GM19025 (cell line): ENCODE measurements at regions not wholly inside any gene's neighbourhood (a gene's known extent, or its start where the extent isn't known, plus 50 kb on each side); places are given as distances from the start of the nearest gene placed in this dataset.

ENCODE experiments used
- ATAC-seq: cut with Tn5 transposase; IDR thresholded peaks from one replicate; pipeline ENCODE4 v1.9.1; 2021; ENCODE audit warnings: mild to moderate bottlenecking, low read depth, moderate library complexity; ENCODE audit not compliant: unreplicated experiment

- ATAC-seq: no peak
These were observed 116.1 kb downstream of the FAM43A start for GRCh38 chr3:194801461-194802432.

DNA sequence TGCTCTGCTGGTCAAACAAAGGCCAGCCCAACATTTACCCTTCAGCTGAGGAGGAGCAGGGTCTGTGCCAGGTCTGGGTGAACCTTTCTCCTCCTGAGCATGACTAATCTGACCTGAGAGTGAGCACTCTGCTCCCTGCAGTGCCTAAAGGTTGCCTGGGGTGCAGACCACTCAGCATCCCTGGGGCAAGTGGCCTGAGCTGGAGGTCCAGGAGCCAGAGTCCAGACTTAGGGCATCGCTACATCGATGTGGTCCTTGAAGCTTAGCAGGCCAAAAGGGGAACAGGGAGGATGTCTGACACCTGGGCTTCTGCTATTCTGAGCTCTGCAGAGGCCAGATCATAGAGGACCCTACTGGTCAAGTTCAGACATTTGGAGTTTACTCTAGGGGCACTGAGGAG lies 119.1 kb downstream of the FAM43A start:
- no peak for ATAC-seq

DNA sequence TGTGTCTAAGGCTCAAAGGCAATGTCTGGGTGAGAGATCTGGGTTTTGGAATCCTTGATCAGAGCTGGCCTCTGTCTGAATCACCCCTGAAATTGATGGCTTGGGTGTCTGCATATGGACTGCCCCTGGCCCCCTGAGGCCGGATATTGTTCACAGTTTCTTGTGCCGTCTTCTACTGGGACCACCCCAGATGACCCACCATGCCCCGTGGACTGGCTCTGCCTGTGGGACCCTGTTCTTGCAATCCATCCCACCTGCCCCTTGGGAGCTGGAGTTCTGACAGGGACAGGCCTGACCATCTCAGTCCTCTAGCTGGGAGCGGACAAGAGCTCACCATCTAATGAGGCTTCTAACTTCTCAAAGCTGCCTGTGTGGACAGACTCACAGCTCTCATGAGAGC lies 119.9 kb downstream of the FAM43A start:
- ATAC-seq: no peak

DNA sequence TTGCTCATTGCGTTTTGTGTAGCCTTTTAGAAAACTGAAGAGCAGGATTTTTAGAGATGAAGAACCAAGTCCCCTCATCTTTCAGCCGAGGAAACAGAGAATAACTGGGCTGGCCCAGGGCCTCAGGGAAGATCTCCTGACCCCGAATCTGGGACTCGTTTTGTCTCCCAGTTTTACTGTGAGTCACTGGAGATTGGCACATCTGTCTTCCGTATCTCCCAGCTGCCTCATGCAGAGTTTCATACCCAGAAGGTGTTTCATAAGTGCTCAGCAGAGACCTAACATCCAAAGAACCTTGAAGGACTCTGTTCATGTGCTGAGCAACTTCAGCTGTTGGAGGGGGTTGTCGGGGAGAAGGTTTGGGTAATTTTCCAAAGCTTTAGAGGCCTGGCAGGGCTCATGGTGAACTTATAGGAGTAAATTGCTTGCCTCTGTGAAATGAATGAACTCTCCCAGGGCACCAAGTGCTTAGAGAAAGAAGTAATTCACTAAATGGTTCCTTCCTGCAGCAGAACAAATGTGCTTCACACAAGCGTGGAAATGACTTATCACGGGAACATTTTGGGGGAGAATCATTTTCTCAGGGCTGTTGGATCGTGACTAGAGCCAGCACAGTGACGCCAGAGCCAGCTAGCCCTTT lies 121.4 kb downstream of the FAM43A start:
- no peak for ATAC-seq

GRCh38 chr3:194808640-194809097 lies 123.0 kb downstream of the FAM43A start:
- ATAC-seq: no peak

GRCh38 chr3:194809382-194809781 lies 123.7 kb downstream of the FAM43A start:
- ATAC-seq: no peak

GRCh38 chr3:194810076-194810475 lies 124.4 kb downstream of the FAM43A start:
- ATAC-seq: no peak

GRCh38 chr3:194811118-194811517 lies 125.4 kb downstream of the FAM43A start:
- no peak for ATAC-seq

- ATAC-seq: no peak
These were observed 126.5 kb downstream of the FAM43A start for GRCh38 chr3:194812176-194812575.

GRCh38 chr3:194814878-194815357 lies 129.2 kb downstream of the FAM43A start:
- no peak for ATAC-seq

DNA sequence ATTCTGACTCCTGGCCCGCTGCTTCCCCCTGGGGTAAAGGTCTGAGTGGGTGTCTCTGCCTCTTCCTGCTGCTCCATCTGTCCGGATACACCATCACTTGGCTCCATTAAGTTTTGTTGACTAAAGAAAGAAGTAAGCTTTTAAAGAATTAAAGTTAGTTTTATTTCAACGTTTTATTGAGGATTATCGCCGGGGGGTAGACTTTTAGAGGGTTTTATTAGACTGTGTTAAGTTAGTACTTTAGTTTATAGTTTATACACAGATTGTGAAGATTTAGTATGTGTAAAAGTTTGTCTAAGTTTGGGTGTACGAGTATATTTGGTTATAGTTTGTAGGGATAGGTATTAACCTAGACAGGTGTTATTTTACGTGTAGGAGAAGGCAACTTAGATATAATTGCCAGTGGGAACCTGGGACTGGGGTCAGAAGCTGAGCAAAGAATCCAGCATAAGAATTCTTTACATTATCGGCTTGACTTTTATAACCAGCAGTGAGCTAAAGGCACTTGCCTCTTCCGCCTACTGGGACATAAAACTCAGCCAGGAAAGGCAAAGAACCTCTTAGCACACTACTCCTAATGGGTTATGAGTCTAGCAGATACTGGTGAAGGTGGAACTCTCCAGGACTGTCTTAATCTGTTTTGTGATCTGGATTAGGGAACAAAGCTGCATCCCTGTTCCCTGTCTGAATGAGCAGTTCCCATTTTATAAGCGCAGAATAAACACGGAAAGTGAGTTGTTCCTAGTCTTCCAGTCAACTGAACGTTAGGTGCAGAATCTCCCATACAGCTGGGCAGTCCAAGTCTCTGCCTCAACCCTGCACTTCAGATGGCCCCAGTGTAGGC lies 131.3 kb downstream of the FAM43A start:
- ATAC-seq: no peak

- no peak for ATAC-seq
These were observed 131.9 kb downstream of the FAM43A start for GRCh38 chr3:194817592-194817930.

GRCh38 chr3:194817936-194818335 lies 132.3 kb downstream of the FAM43A start:
- no peak for ATAC-seq

GRCh38 chr3:194824100-194824499 lies 138.4 kb downstream of the FAM43A start:
- no peak for ATAC-seq

GRCh38 chr3:194824701-194825111 lies 139.0 kb downstream of the FAM43A start:
- no peak for ATAC-seq

DNA sequence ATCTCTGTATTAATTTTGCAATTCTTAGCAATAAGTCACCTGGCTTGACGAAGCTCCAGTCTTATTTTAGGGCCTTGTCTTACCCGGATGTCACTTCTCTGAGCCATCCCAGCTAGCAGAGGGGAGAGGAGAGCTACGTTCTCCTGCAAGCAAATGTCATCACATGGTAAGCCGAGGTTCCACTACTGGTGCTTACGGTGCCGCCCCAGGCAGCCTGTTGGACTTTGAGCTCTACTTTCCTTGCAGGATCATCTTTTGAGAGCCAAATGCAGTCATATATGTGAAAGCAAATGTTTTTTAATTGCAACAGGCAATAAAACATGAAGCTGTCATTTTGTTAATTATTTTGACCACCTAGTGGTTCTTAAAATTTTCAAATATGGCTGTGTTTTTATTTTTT lies 140.9 kb downstream of the FAM43A start:
- no peak for ATAC-seq

GRCh38 chr3:194827486-194827885 lies 141.8 kb downstream of the FAM43A start:
- no peak for ATAC-seq

DNA sequence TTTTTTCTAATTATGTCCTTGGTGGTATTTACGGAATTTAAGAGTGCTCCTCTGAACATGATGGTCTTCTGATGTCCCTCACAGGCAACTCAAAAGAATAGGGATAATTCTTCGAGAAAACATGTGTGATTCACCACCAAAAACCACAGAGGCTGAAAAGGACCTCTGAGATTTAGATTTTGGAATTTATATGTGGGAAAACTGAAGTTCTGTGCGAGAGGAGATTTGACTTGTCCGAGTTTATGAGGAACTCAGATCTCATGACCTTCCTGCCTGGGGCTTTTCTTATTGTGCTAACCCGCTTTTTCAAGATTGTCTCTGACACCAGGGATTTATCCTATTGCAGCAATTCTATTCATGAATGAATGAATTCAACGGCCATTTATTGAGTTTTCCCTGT lies 142.4 kb downstream of the FAM43A start:
- ATAC-seq: no peak

GRCh38 chr3:194828926-194829325 lies 143.2 kb downstream of the FAM43A start:
- no peak for ATAC-seq

DNA sequence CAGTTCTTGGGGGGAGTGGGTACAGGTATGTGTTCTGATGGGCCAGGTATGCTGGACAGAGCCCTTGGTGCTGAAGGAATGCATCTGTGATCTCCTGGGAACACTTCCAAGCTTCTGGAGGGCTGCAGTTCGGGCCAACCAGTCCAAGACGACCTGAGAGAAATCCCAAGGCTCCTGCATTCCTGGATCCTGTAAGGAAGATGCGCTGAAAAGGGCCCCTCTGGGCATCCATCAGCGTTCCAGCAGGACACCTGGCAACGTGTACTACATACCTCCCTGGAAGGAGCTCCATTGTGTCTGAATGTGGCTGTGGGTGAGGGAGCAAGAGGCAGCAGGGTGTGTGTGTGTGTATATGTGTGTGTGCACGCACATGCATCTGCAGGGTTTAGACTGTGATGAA lies 144.7 kb downstream of the FAM43A start:
- no peak for ATAC-seq

DNA sequence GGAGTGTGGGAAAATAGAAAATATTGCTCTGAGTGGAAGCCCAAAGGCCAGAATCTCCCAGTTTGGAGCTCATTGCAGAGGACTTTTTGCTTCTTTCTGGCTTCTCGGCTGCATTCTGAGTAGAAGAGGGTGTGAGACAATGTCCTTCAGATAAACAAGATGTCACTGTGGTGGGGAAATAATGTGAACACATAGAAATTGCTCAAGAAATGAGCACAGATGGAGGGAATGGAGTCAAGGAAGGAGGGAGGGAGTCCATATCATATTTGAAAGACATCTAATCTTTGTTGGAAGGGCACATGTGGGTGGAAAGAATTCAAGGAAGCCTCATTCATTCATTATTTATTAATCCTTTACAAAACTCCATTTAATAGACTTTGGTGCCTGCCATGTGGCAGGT lies 145.3 kb downstream of the FAM43A start:
- ATAC-seq: no peak
